H9 (cell line): ENCODE measurements at regions not wholly inside any gene's neighbourhood (a gene's known extent, or its start where the extent isn't known, plus 50 kb on each side); places are given as distances from the start of the nearest gene placed in this dataset.
A peak's percentile ranks its signal among the peaks of the same experiment; 100 is the strongest.

Experiments
- DNase-seq: peaks from one replicate; pipeline ENCODE4 v3.0.0-alpha.2; 2017
- H2AFZ ChIP-seq: one replicate; pipeline ENCODE4 v1.6.1; 2013; ENCODE audit warnings: mild to moderate bottlenecking, low read length, control low read depth, moderate library complexity
- H2AK5ac ChIP-seq: 2 replicates; pipeline ENCODE4 v1.6.1; 2013; ENCODE audit warnings: low read length, control low read depth, mixed read lengths; ENCODE audit not compliant: insufficient read length
- H2BK120ac ChIP-seq: one replicate; pipeline ENCODE4 v1.6.1; 2013; ENCODE audit warnings: low read depth, mild to moderate bottlenecking, low read length, control low read depth, inconsistent platforms; ENCODE audit not compliant: poor library complexity, severe bottlenecking
- H2BK12ac ChIP-seq: 2 replicates; pipeline ENCODE4 v1.6.1; 2013; ENCODE audit warnings: low read length, control low read depth, mixed read lengths, low read depth; ENCODE audit not compliant: insufficient read length
- H2BK15ac ChIP-seq: 2 replicates; pipeline ENCODE4 v1.6.1; 2013; ENCODE audit warnings: low read depth, low read length, control low read depth
- H2BK20ac ChIP-seq: one replicate; pipeline ENCODE4 v1.6.1; 2013; ENCODE audit warnings: low read depth, mild to moderate bottlenecking, low read length, control low read depth, inconsistent platforms; ENCODE audit not compliant: poor library complexity, severe bottlenecking
- H2BK5ac ChIP-seq: 2 replicates; pipeline ENCODE4 v1.6.1; 2013; ENCODE audit warnings: low read length, control low read depth, mixed read lengths; ENCODE audit not compliant: insufficient read length
- H3K14ac ChIP-seq: 2 replicates; pipeline ENCODE4 v1.6.1; 2013; ENCODE audit warnings: low read length, control low read depth; ENCODE audit not compliant: insufficient read depth
- H3K18ac ChIP-seq: 2 replicates; pipeline ENCODE4 v1.6.1; 2013; ENCODE audit warnings: low read depth, mild to moderate bottlenecking, mixed read lengths, low read length, control low read depth; ENCODE audit not compliant: insufficient read length
- H3K23ac ChIP-seq: 2 replicates; pipeline ENCODE4 v1.6.1; 2013; ENCODE audit warnings: low read length, control low read depth, mixed read lengths, low read depth; ENCODE audit not compliant: insufficient read length
- H3K23me2 ChIP-seq: 2 replicates; pipeline ENCODE4 v1.6.1; 2013; ENCODE audit warnings: low read depth, mild to moderate bottlenecking, mixed read lengths, low read length, control low read depth; ENCODE audit not compliant: insufficient read length, poor library complexity, severe bottlenecking
- H3K27ac ChIP-seq: 2 replicates; pipeline ENCODE4 v1.5.1; 2013; ENCODE audit warnings: low read length, control low read depth, mixed read lengths, low read depth; ENCODE audit not compliant: insufficient read length
- H3K27me3 ChIP-seq: 2 replicates; pipeline ENCODE4 v1.6.1; 2013; ENCODE audit warnings: low read length, control low read depth, inconsistent platforms; ENCODE audit not compliant: insufficient read depth
- H3K4ac ChIP-seq: 2 replicates; pipeline ENCODE4 v1.6.1; 2013; ENCODE audit warnings: low read depth, mild to moderate bottlenecking, control low read depth, inconsistent platforms, low read length, moderate library complexity
- H3K4me1 ChIP-seq: 2 replicates; pipeline ENCODE4 v1.6.1; 2013; ENCODE audit warnings: low read length, control low read depth, inconsistent platforms; ENCODE audit not compliant: insufficient read depth
- H3K4me2 ChIP-seq: 2 replicates; pipeline ENCODE4 v1.6.1; 2013; ENCODE audit warnings: low read length, control low read depth, mixed read lengths; ENCODE audit not compliant: insufficient read length, insufficient read depth
- H3K56ac ChIP-seq: 2 replicates; pipeline ENCODE4 v1.6.1; 2013; ENCODE audit warnings: low read depth, mild to moderate bottlenecking, mixed read lengths, low read length, control low read depth; ENCODE audit not compliant: insufficient read length
- H3K79me1 ChIP-seq: 2 replicates; pipeline ENCODE4 v1.6.1; 2013; ENCODE audit warnings: low read depth, mild to moderate bottlenecking, moderate library complexity, low read length, control low read depth, inconsistent platforms; ENCODE audit not compliant: insufficient read depth, poor library complexity, severe bottlenecking
- H3K79me2 ChIP-seq: 2 replicates; pipeline ENCODE4 v1.6.1; 2013; ENCODE audit warnings: low read length, control low read depth, inconsistent platforms; ENCODE audit not compliant: insufficient read depth
- H3K9ac ChIP-seq: 2 replicates; pipeline ENCODE4 v1.6.1; 2013; ENCODE audit warnings: low read length, control low read depth, mixed read lengths; ENCODE audit not compliant: insufficient read length; ENCODE audit errors: extremely low read depth
- H3K9me3 ChIP-seq: one replicate; pipeline ENCODE4 v1.6.1; 2013; ENCODE audit warnings: low read depth, low read length, inconsistent platforms; ENCODE audit not compliant: control insufficient read depth
- H3T11ph ChIP-seq: one replicate; pipeline ENCODE4 v1.6.1; 2013; ENCODE audit warnings: mild to moderate bottlenecking, low read length, control low read depth, inconsistent platforms
- H4K20me1 ChIP-seq: one replicate; pipeline ENCODE4 v1.6.1; 2013; ENCODE audit not compliant: control insufficient read depth, insufficient read length, insufficient read depth
- H4K5ac ChIP-seq: 2 replicates; pipeline ENCODE4 v1.6.1; 2013; ENCODE audit warnings: low read depth, mild to moderate bottlenecking, mixed read lengths, low read length, control low read depth; ENCODE audit not compliant: insufficient read length
- H4K8ac ChIP-seq: replicated peaks from 2 replicates; pipeline ENCODE4 v1.6.1; 2013; ENCODE audit warnings: low read length, control low read depth, mixed read lengths, low read depth; ENCODE audit not compliant: insufficient read length
- H4K91ac ChIP-seq: 2 replicates; pipeline ENCODE4 v1.6.1; 2013; ENCODE audit warnings: low read depth, mild to moderate bottlenecking, moderate library complexity, mixed read lengths, low read length, control low read depth; ENCODE audit not compliant: insufficient read length
- H3K27ac Mint-ChIP-seq, 3 experiments: 2 replicates in 2 of 3; 3 replicates in 1 of 3; pipeline ENCODE4 v1.8.0; 2020 to 2021; ENCODE audit warnings: mixed read lengths in 3 of 3, mild to moderate bottlenecking in 1 of 3, moderate library complexity in 1 of 3
- H3K27me3 Mint-ChIP-seq: 2 replicates; pipeline ENCODE4 v1.8.0; 2021; ENCODE audit warnings: low read depth, mild to moderate bottlenecking, moderate library complexity, mixed read lengths
- H3K36me3 Mint-ChIP-seq, 3 experiments: 2 replicates in 2 of 3; 3 replicates in 1 of 3; pipeline ENCODE4 v1.8.0; 2020 to 2021; ENCODE audit warnings: low read depth in 3 of 3, mixed read lengths in 3 of 3; ENCODE audit not compliant: insufficient read depth in 1 of 3
- H3K4me1 Mint-ChIP-seq, 2 experiments: 2 replicates each; pipeline ENCODE4 v1.8.0; 2020; ENCODE audit warnings: mixed read lengths in 2 of 2
- H3K4me3 Mint-ChIP-seq, 2 experiments: 2 replicates in 1 of 2; 3 replicates in 1 of 2; pipeline ENCODE4 v1.8.0; 2020 to 2021; ENCODE audit warnings: mild to moderate bottlenecking in 2 of 2, mixed read lengths in 2 of 2, moderate library complexity in 1 of 2
- H3K9me3 Mint-ChIP-seq, 2 experiments: 2 replicates in 1 of 2; 3 replicates in 1 of 2; pipeline ENCODE4 v1.8.0; 2020; ENCODE audit warnings: mild to moderate bottlenecking in 2 of 2, mixed read lengths in 2 of 2, moderate library complexity in 1 of 2
- CTCF ChIP-seq: fragments of 200-600 bp; sonication (generic); conservative IDR thresholded peaks from 3 replicates; pipeline ENCODE4 v1.8.0; 2021; ENCODE audit warnings: antibody characterized with exemption, mild to moderate bottlenecking
- WGBS: extraction: QIAGEN DNeasy Blood & Tissue Kit; methylation state at CpG from one replicate; pipeline ENCODE4 v1.1.7; 2013; ENCODE audit warnings: missing lambda C conversion rate, low lambda C conversion rate, mixed read lengths; ENCODE audit not compliant: insufficient read length; ENCODE audit errors: extremely low coverage; 5-methylcytosine and 5-hydroxymethylcytosine counted together

- H2BK120ac ChIP-seq: no peak overlapping the region
- peaks cover 7% of the 10 kb centered on the region for H3K4me1 ChIP-seq
- no peak overlapping the region for H3K14ac ChIP-seq
- H3K27ac ChIP-seq: no peak overlapping the region
- no peak overlapping the region for H2BK20ac ChIP-seq
- H3K79me1 ChIP-seq: no peaks in the 10 kb centered on the region
- no peak overlapping the region for H3K56ac ChIP-seq
- no peak overlapping the region for H3K27ac Mint-ChIP-seq
- H2BK12ac ChIP-seq: no peak overlapping the region
- no peak overlapping the region for H2BK5ac ChIP-seq
- H3K9ac ChIP-seq: no peak overlapping the region
- DNase-seq: no peak
- no peaks in the 10 kb centered on the region for H3K36me3 Mint-ChIP-seq
- no peaks in the 10 kb centered on the region for H3K23me2 ChIP-seq
- no peaks in the 10 kb centered on the region for H3K27me3 ChIP-seq
- peak overlapping the region; percentile 50 for H2AFZ ChIP-seq
- no peak overlapping the region for H3K4me3 Mint-ChIP-seq
- H3K27me3 Mint-ChIP-seq: no peaks in the 10 kb centered on the region; the same call in 1 of the 2 replicates
- no peak overlapping the region for H3K23ac ChIP-seq
- no peak overlapping the region for H2BK15ac ChIP-seq
- no peaks in the 10 kb centered on the region for H3K79me2 ChIP-seq
- H3K18ac ChIP-seq: no peak overlapping the region
- no peaks in the 10 kb centered on the region for H4K20me1 ChIP-seq
- no peaks in the 10 kb centered on the region for H3K9me3 ChIP-seq
- no peak for TF ChIP-seq CTCF
- no CpG with 5 or more reads among the region's 4 CpGs for WGBS
- H3K4me1 Mint-ChIP-seq: peaks cover 17 to 27% of the 10 kb centered on the region in 2 experiments
- no peak overlapping the region for H2AK5ac ChIP-seq
- H4K91ac ChIP-seq: no peak overlapping the region
- no peak overlapping the region for H4K8ac ChIP-seq
- no peak overlapping the region for H4K5ac ChIP-seq
- H3K4ac ChIP-seq: no peak overlapping the region
- H3K4me2 ChIP-seq: no peak overlapping the region
- H3K9me3 Mint-ChIP-seq: no peaks in the 10 kb centered on the region
- H3T11ph ChIP-seq: no peak overlapping the region
Observed at GRCh38 chr15:38164507-38164906, 88.1 kb upstream of the SPRED1 start.
